Thyroid gland (tissue), 4 donors: ENCODE measurements at regions not wholly inside any gene's neighbourhood (a gene's known extent, or its start where the extent isn't known, plus 50 kb on each side); places are given as distances from the start of the nearest gene placed in this dataset.

Source experiments
- POLR2A ChIP-seq, 2 donors: fragments of 450-650 bp; IDR thresholded peaks; one replicate each; pipeline ENCODE4 v1.6.1; 2017; ENCODE audit warnings: antibody characterized with exemption in 2 of 2, mild to moderate bottlenecking in 2 of 2, moderate library complexity in 1 of 2
- TF ChIP-seq, protein P1 (sequence below), 6 experiments: fragments of 200-600 bp in 3 of 6; fragments of 450-650 bp in 3 of 6; sonication (generic) in 3 of 6; IDR thresholded peaks; one replicate each; pipeline ENCODE4 v1.5.1; 2016 to 2019; ENCODE audit warnings: antibody characterized with exemption in 6 of 6, mild to moderate bottlenecking in 2 of 6, inconsistent platforms in 1 of 6, moderate library complexity in 1 of 6

DNA sequence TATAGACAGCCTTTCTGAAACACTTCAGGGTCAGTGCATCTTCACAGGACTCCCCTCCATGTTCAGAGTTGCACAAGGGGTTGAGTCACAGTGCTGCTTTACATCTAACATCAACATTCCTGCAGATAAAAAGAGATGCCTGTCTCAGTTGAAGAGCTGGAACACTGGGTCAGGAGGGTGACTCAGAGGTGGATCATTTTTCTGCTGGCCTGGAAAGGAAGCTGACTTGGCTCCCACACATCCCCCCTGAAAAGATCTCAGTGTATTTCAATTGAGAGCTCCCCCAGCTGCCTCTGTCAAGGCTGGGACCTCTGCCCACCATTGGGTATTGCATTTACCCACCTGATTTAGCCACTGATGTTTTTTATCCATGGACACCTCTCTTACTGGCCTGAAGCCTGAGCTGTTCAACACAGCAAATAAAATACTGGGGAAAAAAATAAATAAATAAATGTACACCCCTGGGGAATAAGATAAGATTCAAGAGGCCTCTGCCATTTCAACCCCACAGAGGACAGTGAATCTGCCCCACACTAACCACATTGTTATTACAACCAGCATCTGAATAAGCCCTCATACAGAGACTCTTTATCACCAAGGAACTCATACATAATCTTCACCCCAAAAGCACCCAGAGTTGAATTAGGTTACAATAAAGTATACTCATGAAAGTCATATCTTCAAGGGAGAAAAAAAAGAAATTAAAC is 716.4 kb downstream of the SEMA5A start:
- TF ChIP-seq, protein P1, sequence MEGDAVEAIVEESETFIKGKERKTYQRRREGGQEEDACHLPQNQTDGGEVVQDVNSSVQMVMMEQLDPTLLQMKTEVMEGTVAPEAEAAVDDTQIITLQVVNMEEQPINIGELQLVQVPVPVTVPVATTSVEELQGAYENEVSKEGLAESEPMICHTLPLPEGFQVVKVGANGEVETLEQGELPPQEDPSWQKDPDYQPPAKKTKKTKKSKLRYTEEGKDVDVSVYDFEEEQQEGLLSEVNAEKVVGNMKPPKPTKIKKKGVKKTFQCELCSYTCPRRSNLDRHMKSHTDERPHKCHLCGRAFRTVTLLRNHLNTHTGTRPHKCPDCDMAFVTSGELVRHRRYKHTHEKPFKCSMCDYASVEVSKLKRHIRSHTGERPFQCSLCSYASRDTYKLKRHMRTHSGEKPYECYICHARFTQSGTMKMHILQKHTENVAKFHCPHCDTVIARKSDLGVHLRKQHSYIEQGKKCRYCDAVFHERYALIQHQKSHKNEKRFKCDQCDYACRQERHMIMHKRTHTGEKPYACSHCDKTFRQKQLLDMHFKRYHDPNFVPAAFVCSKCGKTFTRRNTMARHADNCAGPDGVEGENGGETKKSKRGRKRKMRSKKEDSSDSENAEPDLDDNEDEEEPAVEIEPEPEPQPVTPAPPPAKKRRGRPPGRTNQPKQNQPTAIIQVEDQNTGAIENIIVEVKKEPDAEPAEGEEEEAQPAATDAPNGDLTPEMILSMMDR (IDR thresholded peaks at IDR 0.05): no peak
- no peak for TF ChIP-seq POLR2A (IDR thresholded peaks at IDR 0.05)
